ENCODE measurements at regions not wholly inside any gene's neighbourhood (a gene's known extent, or its start where the extent isn't known, plus 50 kb on each side); places are given as distances from the start of the nearest gene placed in this dataset.
"Not testable (repeated sequence)": the region's sequence is repeated elsewhere in the genome, so short reads cannot be mapped to it uniquely, and the experiment has no call there.

GRCh38 chr4:124131324-124131723, 581.2 kb downstream of the ANKRD50 start:
- not testable (repeated sequence) for DNase-seq

- no peak for DNase-seq
Observed at GRCh38 chr4:124132161-124132560, 580.4 kb downstream of the ANKRD50 start.

GRCh38 chr4:124133753-124134152, 578.8 kb downstream of the ANKRD50 start:
- no peak for DNase-seq

- DNase-seq, result no peak
Observed at GRCh38 chr4:124135409-124135813, 577.1 kb downstream of the ANKRD50 start.

GRCh38 chr4:124139044-124139443, 573.5 kb downstream of the ANKRD50 start:
- no peak for DNase-seq

GRCh38 chr4:124143632-124144031, 568.9 kb downstream of the ANKRD50 start:
- DNase-seq, result no peak

GRCh38 chr4:124144238-124144654, 568.3 kb downstream of the ANKRD50 start:
- peak; percentile 30 for DNase-seq

- DNase-seq, result no peak
Observed at GRCh38 chr4:124146068-124146467, 566.5 kb downstream of the ANKRD50 start.

GRCh38 chr4:124151031-124151430, 561.5 kb downstream of the ANKRD50 start:
- DNase-seq, result no peak

GRCh38 chr4:124152132-124152531, 560.4 kb downstream of the ANKRD50 start:
- no peak for DNase-seq

- no peak for DNase-seq
Observed at GRCh38 chr4:124155239-124155638, 557.3 kb downstream of the ANKRD50 start.

- DNase-seq, result no peak
Observed at GRCh38 chr4:124157396-124158083, 555.0 kb downstream of the ANKRD50 start.

GRCh38 chr4:124163401-124163800, 549.1 kb downstream of the ANKRD50 start:
- DNase-seq, result no peak

GRCh38 chr4:124167602-124168001, 544.9 kb downstream of the ANKRD50 start:
- no peak for DNase-seq

GRCh38 chr4:124169524-124169923, 543.0 kb downstream of the ANKRD50 start:
- DNase-seq, result not testable (repeated sequence)

GRCh38 chr4:124173912-124174311, 538.6 kb downstream of the ANKRD50 start:
- DNase-seq, result no peak

- DNase-seq, result no peak
Observed at GRCh38 chr4:124177647-124178425, 534.7 kb downstream of the ANKRD50 start.

- DNase-seq, result no peak
Observed at GRCh38 chr4:124178449-124179021, 534.0 kb downstream of the ANKRD50 start.

GRCh38 chr4:124179506-124180186, 532.9 kb downstream of the ANKRD50 start:
- DNase-seq, result no peak

- DNase-seq, result no peak
Observed at GRCh38 chr4:124181039-124181438, 531.5 kb downstream of the ANKRD50 start.

GRCh38 chr4:124183231-124183630, 529.3 kb downstream of the ANKRD50 start:
- DNase-seq, result no peak

GRCh38 chr4:124183926-124184325, 528.6 kb downstream of the ANKRD50 start:
- no peak for DNase-seq

GRCh38 chr4:124184792-124185191, 527.7 kb downstream of the ANKRD50 start:
- no peak for DNase-seq
